HG03135 (cell line): ENCODE measurements at regions not wholly inside any gene's neighbourhood (a gene's known extent, or its start where the extent isn't known, plus 50 kb on each side); places are given as distances from the start of the nearest gene placed in this dataset.
"Not testable (repeated sequence)": the region's sequence is repeated elsewhere in the genome, so short reads cannot be mapped to it uniquely, and the experiment has no call there.

Experiments
- ATAC-seq: cut with Tn5 transposase; IDR thresholded peaks from one replicate; pipeline ENCODE4 v1.9.1; 2021; ENCODE audit warnings: mild to moderate bottlenecking, moderate library complexity; ENCODE audit not compliant: unreplicated experiment

DNA sequence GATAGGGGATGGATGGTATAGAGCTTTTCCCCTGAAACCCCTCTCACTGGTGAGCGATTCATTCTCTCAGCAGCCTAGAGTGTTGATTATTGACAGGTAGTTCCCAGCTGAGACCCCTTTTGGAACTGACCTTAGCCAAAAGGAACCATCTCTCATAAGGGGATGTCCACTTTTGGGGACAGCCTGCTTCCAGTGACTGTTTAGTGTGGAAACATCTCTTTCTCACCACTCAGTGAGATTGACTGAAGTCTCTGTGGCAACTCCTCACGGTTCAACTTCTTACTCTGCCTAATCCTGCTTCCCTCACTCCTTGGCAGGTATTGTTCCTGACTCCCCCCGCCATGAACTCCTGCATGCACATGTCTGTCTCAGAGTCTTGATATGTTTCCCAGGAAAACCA lies 529.2 kb upstream of the ATP2B1 start:
- ATAC-seq, result no peak

DNA sequence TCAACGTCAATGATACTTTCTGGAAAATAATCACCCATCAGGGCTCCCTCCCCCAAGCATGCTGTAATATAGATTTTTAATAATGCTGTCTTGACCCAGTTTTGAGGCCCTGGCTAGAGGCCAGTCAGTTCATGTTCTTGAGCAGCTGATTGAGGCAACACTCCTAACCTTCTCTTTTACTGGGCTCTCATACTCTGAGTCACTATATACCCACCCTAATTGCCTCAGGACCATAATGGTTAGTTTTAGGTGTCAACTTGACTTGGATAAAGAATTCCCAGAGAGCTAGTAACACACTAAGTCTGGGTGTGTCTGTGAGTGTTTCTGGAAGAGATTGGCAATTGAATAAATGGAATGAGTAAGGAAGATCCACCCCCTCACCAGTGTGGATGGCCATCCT lies 527.0 kb upstream of the ATP2B1 start:
- no peak for ATAC-seq

DNA sequence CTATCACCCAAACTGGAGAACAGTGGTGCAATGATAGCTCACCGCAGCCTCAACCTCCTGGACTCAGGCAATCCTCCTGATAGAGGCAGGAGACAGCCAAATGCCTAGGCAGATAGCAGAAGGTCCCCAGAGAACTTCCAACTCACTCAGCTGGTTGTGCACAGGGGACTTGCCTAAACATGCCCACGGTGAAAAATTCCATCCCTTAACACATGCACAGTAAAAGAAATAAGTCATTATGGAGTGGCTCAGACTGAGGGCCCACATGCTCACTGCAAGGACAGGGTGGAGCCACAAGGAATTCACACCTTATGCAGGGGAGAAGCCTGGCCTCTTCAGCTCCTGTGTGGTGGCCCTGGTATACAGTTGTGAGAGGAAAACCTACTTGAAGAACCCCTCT lies 525.8 kb upstream of the ATP2B1 start:
- ATAC-seq, result no peak

DNA sequence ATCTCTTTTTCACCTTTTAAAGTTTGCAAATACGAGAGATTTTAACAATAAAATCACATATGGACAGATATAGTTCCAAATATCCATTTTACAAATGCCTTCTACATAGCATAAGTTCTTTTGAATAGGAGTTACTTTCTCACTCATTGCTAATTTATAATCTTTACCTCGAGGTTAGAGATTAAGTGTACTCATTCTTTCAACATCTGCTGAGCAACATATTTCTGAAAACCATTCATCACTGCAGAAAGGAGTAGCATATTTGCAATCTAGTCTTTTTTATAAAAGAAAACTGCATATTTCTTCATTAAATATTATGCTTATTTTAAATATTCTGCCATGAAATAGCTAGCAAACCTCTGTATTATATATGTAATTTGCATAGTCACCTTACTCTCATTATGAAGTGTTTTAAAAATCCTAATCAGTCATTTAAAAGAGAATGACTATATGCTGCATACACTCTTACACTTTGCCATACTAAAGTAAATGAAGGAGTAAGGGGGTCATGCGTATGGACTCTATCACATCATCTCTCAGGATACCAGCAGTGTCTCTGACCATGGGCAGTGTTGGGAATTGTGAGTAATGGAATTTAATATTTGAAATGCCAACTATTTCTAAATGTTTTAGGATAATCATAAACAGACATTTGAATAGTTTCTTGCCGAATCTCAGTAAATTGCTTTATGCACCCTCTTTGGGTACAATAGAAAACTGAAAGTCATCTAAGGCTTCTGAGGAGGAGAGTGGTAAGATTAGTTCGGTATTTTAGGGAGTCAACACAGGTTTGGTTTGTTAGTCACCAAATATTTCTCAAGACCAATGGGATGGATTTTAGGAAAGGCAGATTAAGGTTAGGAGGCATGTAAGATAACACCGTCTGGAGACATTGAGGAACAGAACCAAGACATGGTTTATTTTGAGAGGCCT lies 524.8 kb upstream of the ATP2B1 start:
- ATAC-seq, result no peak

DNA sequence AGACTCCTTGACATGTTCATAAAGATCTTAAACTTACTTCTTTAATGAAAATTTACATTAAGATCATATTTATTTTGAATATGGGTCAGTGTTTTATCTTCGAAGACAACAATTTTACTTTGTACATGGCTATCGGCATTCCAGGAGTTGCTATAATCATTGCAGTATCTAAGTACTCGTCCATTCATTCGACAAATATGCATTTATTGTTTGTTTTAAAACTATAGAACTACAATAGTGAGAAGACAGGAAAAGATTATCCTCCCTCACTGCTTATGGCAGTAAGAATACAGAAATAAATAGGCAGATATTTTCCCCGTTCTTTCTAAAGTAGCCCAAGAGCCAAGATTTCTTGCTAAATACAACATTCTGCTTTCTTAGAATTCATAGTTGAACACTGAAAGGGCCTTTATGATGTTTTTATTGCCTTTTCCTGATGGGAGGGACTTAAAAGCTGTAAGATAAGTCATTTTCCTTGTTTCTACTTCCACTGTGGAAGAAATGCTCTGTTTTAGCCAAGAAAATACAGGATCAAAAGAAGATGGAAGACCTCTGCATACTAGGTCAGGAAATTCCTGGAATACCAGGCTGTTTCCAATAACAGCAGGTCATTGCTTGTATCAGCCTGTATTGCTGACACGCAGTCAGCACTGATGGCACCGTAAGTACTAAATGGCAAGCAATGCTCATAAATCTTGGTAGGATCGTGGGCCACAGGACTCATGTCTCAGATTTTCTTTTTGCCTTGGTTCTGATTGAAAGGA lies 521.0 kb upstream of the ATP2B1 start:
- no peak for ATAC-seq

DNA sequence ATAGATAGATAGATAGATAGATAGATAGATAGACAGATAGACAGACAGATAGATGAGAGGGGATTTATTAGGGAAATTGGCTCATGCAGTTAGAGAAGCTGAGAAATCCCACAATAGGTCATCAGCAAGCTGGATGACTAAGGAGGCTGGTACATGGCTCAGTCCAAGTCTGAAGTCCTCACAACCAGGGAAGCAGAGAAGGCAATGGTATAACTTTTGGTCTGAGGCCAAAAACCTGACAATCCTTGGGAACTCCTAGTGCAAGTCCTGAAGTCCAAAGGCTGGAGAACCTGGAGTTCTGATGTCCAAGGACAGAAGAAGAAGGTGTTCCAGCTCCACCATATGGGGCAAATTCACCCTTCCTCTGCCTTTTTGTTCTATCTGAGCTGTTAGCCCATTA lies 517.6 kb upstream of the ATP2B1 start:
- no peak for ATAC-seq

DNA sequence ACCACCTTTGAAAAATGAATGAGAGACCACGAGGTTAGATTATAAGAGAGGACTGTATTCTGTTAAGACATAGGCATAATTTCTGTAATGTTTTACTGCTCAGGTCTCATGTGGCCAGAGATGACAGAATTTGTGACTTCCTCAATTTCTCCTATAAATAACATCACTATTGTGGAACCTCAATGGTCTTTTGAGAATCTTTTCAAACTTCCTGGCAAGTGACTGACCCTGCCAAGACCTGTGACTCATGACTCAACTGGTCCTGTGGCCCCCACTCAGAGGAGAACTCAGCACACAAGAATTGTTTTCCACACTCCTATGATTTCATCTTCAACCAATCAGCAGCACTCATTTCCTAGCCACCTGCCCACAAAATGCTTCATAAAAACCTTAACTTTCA lies 508.2 kb upstream of the ATP2B1 start:
- no peak for ATAC-seq

DNA sequence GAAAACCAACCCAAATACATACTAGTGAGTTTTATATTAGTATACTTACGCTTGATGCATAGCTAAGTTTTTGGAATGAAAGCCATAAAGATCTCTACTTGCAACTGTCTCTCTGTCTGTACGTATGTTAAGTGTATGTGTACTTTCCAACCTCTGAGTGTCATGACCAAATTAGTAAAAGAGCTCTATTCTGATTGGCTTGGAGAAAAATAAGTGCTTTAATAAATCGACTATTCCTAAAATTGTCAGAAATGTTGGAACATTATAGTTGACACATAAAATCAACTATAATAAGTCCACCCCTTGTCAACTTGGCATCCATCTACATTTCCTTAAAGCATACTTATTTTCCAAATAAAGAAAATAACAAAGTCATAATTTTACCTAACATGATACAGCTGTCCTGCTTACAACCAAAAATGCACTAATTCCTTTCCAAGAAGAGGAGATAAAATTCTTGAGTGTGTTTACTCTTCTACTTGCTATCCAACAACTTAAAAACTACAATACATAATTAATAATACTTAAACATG lies 507.4 kb upstream of the ATP2B1 start:
- no peak for ATAC-seq

DNA sequence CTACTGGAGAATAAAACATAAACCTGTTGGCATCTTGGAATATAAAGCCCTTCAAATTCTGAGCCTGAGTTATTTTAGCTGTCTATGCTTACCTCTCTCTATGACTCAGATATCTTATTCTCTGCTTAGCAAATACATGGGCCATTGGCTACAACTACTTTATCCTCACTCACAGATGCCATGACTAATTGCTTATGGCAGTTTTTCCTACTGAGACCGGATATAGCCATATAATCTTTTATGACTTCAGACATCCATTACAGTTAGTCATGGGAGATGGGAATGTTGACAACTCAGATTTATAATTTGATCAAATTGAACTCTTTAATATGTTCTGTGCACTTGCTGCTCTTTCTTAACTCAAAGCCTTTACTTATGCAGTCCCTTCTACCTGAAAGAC lies 502.4 kb upstream of the ATP2B1 start:
- no peak for ATAC-seq

DNA sequence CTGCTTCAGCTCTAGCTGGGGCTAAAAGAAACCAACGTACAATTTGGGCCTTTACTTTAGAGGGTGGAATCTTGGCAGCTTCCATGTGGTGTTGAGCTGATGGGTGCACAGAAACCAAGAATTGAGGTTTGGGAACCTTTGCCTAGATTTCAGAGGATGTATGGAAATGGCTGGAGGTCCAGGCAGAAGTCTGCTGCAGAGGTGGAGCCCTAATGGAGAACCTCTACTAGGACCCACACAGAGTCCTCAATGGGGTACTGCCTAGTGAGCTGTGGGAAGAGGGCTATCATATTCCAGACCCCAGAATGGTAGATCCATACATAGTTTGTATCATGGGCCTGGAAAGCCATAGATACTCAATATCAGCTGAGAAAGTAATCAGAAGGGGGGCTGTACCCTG lies 500.4 kb upstream of the ATP2B1 start:
- no peak for ATAC-seq

DNA sequence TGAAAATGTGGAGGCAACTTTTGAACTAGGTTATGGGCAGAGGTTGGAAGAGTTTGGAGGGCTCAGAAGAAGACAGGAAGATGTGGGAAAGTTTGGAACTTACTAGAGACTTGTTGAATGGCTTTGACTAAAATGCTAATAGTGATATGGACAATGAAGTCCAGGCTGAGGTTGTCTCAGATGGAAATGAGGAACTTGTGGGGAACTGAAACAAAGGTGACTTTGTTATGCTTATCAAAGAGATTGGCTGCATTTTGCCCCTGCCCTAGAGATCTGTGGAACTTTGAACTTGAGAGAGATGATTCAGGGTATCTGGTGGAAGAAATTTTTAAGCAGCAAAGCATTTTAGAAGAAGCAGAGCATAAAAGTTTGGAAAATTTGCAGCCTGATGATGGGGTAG lies 499.7 kb upstream of the ATP2B1 start:
- ATAC-seq, result not testable (repeated sequence)

DNA sequence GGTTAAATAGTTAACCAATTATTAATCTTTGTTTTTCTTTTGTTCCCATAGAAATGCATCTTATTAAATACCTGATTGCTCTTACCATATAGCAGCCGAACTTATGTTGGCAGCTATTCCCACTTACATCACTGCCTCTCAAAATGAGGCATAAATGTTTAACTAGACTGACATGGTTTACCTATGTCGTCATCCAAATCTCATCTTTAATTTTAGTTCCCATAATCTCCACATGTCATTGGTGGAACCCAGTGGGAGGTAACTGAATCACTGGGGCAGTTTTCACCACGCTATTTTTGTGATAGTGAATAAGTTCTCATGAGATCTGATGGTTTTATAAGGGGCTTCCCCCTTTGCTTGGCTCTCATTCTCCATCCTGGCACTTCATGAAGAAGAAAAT lies 499.2 kb upstream of the ATP2B1 start:
- ATAC-seq, result no peak

DNA sequence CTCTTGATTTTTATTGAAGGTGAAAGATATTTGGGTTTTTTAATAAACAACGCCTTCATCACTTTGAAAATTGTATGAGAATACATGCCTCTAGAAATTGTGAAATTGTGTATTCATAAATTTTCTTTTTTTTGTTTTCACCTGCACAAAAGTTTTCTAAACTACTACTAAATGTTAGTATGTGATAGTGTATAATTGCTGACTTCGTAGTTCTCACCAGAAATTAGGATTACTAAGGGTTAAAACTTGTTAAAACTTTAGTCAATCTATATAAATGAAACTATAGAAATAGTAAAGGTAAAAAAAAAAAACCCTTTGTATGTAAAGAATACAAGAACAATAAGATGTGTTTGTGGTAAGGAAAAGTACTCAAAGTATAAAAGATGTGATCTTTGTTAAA lies 496.5 kb upstream of the ATP2B1 start:
- no peak for ATAC-seq

DNA sequence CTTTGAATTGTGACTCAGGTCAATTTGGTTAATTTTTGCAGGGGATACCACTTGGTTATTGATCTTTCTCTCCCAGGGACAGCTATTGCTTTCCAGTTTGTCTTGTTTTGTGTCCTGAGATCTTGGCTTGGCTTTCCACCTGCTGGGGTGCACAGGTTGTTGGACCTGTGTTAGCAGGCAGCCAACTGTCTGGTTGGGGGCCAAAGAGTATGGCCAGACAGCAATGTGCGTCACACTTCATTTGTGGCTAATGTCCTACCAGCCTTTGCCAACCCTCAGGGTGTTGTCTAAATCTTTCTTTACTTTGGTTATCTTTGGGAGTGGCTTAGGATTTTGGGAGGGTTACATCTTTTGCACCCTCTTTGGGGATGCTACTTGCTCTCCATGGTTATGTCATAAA lies 494.9 kb upstream of the ATP2B1 start:
- no peak for ATAC-seq

DNA sequence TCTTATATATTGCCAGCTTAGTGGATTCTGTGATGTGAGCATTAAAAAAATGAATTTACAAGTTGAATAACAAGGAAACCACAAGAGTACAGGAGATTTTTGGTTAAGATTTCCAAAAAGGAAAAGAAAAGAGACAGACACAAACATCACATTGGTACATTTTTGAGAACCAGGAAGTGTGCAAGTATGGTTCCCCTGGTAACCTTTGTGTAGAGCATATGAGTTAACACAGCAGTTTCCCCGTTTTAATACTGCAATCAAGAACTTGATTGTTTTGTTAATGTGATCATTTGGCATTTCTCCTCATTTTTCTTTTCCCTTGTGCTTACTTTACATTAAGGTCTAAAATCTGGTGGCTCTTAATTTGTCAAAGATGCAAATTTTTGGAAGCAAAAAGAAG lies 490.4 kb upstream of the ATP2B1 start:
- ATAC-seq, result no peak

DNA sequence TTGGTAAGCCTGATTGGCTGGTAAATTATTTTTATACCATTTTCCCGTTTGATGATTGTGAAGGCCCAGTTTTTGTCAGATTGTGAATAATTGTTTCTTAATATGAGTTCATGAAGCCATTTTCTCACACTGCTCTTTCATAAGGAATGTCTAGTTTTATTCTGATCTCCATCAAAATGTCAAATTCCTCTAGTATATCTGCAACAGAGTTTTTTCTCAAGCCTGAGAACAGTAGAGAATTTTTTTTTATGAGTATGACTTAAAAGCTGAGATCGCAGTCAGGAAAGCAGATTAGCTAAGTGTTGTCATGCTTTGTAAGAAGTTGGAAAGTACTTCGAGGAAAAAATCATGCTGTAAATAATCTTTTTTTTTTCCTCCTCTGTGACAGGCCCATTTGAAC lies 484.9 kb upstream of the ATP2B1 start:
- ATAC-seq, result no peak

DNA sequence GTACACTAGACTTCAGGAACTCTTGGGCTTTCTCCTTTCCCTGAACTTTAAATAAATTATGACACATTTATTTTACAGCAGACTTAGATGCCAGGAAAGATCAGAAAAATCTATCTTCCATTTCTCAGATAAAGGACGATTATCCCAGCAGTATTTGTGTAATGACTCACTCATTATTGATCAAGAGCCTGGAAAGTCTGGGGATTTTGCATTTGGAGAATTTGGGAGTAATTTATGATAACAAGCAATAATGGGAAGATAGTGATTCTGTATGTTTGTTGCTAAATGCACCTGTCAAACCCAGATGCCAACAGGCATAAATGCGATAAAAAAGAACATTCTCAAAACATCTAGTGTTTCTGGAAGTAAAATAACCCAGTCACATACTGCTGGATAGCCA lies 480.2 kb upstream of the ATP2B1 start:
- ATAC-seq, result no peak

DNA sequence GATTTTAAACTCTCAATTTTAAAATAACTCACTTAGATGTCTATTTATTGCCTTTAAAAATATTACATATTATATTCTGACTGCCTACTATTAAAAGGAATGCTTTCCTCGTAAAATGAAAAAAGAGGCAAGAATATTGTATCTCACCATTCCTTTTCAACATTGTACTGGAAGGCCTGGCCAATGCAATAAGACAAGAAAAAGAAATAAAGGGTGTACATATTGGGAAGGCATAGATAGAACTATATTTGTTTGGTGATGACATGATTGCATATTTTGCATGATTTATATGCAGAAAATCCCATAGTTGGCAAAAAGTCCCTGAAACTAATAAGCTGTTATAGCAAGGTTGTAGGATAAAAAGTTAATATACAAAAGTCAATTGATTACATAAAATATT lies 474.6 kb upstream of the ATP2B1 start:
- ATAC-seq, result no peak

DNA sequence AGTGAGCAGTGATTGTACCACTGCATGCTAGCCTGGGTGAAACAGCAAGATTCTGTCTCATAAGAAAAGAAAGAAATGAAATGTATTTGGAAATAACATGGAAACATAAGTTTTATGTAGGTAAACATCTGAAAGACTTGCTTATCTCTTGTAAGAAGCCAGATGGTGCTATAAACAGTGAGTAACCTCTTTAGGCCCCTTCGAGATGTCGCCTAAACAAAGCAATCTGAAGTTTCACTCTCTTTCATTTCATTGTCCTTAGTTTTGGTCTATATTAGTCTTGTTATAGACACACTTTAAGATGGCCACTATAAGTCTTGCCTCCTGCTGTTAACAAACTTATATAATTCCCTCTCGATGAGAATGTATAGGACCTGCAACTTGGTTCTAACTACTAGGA lies 472.6 kb upstream of the ATP2B1 start:
- no peak for ATAC-seq

DNA sequence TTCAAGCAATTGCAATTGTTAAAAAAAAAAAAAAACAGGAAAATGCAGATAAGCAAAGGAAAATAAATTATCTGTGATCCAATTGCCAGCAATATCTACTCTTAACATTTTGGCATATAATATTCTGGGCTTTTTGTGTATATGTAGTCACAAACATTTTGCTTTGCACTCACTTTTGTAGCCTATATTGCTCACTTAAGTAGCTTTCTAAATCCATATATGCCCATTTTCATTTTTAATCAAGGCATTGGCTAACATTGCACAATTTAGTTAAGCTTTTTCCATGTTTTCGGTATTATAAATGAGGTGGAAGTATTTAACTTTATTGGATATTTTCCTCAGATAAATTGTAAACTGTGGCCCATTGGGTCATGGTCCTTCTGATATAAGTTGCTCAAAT lies 466.3 kb upstream of the ATP2B1 start:
- ATAC-seq, result no peak

DNA sequence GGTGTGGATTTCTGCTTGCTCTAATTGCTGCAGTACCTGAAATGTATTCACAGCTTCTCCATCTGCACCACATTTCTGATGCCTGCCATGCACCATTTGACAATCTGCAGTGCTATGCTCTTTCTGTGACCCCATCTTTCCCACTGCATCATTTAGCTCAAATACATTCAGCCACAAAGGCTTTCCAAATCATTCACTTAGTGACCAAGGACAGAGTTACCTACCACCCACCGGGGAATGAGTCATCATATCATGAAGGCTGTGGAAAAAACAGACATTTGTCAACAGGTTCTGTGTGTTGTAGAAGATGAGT lies 465.5 kb upstream of the ATP2B1 start:
- ATAC-seq, result no peak

DNA sequence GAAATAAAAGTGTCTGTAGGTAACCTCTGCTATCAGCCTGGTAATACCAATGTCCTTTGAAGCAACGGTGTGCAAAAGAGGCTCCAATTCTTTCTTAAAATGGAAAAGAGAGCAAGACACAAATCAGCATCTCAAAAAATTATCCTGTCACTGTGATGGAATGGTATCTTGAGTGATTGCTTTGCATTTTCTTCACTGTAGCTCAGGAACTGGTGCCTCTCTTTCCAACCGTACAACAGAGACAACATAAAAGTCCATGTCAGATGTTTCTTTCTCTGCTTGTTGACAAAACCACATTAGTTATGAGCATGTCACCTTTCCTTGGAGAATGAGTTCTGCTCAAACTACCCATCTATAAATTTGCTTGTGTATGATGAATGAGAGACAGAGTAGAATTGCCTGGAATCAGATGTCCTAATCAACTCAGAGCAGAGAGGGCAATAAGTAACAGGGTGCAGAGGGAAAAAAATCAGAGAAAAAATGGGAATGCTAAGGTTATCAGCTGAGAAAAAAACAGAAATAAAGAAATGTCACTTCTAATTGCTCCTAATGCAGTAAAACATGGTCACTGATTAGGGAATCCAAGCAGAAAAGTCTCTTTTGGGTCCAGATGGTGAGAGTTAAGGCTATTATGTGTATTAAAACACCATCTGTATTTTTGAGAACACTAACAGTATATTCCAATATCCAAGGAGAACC lies 465.0 kb upstream of the ATP2B1 start:
- no peak for ATAC-seq
